Dedifferentiated amniotic fluid mesenchymal stem cell (primary cell): ENCODE measurements at regions not wholly inside any gene's neighbourhood (a gene's known extent, or its start where the extent isn't known, plus 50 kb on each side); places are given as distances from the start of the nearest gene placed in this dataset.
"Not testable (repeated sequence)": the region's sequence is repeated elsewhere in the genome, so short reads cannot be mapped to it uniquely, and the experiment has no call there.

Source experiments
- DNase-seq: peaks from one replicate; pipeline ENCODE4 v3.0.0-alpha.2; 2016; ENCODE audit errors: extremely low spot score

DNA sequence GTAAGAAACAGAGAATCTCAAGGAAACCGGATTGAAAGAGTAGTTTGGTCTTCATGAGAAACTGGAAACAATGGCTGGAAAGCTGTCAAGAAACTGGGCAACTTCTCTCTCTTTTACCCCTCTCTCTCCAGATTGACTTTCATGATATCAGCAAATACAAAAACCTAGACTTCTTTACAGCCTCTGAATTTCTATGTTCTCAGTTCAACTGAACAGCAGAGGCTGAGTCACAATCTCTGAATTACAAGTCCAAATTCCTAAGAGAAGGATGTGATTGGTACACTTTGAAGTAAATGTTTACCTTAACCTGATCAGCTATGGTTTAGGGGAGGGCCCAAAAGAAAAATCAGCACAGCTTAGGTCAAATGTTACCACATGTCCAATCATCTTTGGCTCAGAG is 974.9 kb downstream of the RPA4 start:
- DNase-seq: no peak

DNA sequence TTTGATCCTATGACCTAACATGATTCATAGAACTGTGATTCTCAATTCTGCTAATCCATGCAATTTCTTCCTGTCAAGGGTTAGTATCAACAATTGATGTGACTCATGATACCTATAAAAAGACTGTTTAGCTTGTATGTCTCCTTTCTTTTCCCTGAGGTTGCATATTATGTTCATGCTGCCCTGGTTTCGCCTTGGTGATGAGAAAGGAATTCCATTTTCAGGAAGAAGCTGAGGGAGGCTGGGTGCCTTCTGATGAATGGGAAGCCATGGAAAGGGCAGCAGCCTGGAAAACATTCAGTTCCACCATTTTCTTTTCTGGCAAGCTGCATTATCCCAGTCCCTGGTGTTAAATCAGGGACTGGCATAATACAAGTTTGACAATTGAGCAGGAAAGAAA is 976.5 kb downstream of the RPA4 start:
- DNase-seq: no peak

DNA sequence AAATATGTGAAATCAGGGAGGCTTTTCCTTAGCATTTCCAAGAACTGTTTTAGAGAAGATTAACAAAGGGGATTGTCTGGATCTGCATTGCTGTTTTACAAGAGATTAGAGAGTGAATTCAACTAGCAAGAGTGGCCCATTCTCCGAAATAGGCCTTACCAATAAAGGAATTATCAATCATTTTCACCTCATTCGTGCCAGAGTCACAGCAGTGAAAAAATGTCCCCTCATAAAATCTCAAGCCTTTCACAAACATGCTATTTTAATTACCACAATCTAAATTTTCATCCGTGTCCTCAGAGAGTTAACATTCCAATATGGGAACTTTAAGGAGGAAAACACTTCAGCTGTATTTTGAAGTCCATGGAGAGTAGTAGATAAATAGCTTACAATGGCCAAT is 979.6 kb downstream of the RPA4 start:
- no peak for DNase-seq

DNA sequence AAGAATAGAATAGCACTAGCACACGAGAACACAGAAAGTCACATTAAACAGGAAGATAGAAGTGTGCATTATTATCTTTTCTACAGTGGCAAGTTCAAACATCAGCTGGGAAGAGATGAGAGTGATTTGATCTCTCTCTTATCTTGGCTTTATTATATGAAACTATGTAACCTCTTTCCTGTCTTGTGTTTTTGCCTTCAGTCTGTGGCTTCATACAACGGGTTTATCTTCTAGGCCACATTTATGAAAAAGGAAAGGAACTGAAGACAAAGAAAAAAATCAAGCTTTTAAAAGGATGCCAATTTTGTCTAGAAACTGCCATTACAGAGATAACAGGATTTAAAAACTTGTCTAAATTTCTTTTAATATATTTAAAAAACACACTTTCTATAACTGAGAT is 983.6 kb downstream of the RPA4 start:
- DNase-seq: no peak

DNA sequence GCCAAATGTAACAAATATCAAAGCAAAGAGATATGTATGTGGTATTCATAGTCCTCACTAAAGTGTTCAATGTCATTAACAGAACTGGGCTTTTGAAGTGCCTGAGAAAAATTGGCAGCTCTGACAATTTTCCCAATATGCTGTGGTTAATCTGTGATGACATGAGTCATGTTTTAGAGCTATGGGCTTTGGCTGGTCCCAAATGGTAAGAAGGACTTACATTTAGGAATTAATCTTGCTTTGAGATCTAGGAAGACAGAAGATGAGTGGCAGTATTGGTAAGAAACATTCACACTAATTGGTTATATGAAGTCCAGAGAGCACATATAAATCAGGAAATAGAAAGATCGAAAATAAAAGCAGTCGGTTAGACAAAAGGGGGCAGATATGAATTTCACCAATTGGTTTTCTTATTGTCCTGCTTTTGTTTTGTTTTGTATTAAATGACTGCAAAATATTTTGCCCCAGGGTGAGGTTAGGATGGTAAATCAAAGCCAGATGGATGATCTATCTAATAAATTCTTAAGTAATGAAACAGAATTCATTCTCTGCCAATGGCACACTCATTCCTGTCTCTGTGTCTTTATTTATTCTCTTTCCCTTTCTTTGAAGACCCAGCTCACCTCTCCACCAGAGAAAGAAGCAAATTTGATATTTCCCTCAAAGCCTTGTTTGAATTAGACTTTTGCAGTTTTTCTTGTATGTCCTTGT is 993.1 kb downstream of the RPA4 start:
- DNase-seq: no peak

DNA sequence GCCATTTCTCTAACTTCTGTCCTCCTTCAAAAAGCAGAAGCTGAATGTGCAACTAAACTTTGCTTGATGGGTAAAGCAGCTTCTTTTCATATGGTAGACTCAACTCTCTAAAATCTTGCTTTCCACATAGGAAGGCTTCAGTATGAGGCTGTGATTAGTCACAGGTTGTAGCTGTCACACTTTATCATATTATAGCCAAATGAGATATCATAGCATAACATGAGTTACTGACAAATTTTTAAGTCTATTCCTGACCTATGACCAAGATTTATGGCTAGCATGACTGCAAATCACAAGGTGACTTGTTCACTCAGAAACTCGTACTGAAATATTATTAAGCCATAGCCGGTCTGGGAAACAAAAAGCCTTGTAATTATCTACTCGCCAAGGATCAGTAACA is 998.6 kb downstream of the RPA4 start:
- DNase-seq: no peak

DNA sequence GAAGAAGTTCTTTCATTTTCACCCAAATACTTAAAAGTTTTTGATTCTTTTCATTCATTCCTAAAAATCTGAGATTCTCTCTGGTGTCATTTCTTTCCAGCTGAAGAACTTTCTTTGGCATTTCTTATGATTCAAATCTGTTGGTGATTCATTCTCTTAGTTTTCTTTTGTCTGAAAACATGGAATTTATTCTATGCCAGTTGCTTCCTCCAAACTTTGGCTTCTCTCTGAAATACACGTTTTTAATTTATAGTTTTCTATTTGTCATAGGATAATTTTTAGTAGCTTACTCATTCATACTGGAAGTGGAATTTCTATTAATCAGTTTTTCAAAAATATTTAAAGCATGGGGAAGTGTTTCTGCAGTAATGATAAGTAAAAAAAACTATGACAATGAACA is 1012.0 kb downstream of the RPA4 start:
- no peak for DNase-seq

DNA sequence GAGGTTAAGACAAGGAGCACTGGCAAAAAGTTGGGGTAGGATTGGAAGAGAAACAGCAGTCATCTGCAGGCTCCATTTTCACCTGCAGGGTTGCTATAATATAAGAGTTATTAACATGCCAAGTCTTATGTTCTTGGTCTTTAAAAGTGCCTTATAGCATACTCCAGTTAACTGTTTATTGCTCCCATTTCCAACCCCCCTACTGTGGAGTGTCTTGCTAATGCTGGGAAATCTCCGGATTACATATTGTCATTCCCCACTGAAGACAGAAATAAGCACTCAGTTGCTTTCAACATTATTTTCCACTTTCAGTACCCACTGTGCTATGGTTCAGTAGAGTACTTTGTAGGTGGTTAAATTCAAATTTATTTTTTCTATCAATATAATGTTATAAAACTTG is 1014.3 kb downstream of the RPA4 start:
- no peak for DNase-seq

DNA sequence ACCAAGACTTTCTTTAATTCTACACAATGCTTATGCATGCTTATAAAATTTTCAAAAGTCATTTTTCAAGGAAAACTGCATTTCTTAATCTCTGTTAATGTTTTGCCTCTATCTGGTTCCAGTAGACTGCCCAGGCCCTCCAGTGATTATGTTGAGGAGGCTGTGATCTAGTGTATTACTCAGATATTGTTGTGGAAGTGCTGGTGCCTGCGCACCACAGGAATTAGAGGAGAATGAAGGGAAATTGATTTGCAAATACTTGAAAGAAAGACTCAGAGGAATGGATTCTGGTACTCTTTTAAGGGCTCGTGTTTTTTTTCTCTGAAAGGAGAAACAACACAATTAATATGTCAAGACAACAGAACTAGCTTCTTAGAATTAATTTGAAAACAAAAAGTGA is 1015.1 kb downstream of the RPA4 start:
- DNase-seq: no peak

DNA sequence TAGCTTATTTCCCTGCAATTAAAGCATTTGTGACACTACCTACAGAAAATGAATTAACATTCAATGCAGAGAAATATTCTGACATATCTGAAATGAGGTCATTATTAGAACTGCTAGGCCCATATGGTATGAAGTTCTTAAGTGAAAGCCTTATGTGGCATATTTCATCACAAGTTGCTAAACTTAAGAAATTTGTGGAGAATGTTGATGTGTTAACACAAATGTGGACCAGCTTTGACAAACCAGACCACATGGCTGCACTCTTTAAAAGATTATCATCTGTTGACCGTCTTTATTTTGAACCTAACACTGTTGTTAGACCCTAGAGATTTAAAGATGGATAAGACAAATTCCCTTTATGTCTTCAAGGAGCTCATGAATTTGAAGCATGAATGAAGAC is 1024.1 kb downstream of the RPA4 start:
- no peak for DNase-seq

DNA sequence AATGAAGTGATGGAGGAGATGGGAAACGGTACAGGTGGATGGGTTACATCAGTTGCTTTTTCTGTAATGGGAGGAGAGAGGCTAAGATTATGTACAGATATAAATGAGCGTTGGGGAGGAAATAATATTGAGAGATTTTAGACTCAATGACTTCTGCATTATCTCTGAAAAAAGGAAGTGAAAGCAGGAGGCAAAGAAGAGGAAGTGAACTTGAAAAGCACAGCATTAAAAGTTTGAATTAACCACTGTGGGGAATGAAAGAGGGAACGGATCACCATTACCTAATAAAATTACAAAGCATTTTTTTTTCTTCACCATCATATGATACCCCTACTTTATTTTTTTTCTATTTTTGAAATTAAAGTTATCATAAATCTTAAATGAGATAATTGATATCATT is 1025.5 kb downstream of the RPA4 start:
- DNase-seq: no peak

DNA sequence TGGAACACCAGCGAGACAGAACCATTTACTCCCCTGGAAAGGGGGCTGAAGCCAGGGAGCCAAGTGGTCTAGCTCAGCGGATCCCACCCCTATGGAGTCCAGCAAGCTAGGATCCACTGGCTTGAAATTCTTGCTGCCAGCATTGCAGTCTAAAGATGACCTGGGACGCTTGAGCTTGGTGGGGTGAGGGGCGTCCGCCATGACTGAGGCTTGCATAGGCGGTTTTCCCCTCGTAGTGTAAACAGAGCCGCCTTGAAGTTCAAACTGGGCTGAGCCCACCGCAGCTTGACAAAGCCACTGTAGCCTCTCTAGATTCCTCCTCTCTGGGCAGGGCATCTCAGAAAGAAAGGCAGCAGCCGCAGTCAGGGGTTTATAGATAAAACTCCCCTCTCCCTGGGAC is 1031.7 kb downstream of the RPA4 start:
- DNase-seq: not testable (repeated sequence)

DNA sequence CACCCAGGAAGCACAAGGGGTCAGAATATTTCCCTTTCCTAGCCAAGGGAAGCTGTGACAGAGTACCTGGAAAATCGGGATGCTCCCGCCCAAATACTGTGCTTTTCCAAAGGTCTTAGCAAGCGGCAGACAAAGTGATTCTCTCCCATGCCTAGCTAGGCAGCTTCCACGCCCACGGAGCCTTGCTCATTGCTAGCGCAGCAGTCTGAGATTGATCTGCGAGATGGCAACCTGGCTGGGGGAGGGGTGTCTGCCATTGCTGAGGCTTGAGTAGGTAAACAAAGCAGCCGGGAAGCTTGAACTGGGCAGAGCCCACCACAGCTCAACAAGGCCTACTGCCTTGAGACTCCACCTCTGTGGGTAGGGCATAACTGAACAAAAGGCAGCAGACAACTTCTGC is 1037.5 kb downstream of the RPA4 start:
- DNase-seq: not testable (repeated sequence)

DNA sequence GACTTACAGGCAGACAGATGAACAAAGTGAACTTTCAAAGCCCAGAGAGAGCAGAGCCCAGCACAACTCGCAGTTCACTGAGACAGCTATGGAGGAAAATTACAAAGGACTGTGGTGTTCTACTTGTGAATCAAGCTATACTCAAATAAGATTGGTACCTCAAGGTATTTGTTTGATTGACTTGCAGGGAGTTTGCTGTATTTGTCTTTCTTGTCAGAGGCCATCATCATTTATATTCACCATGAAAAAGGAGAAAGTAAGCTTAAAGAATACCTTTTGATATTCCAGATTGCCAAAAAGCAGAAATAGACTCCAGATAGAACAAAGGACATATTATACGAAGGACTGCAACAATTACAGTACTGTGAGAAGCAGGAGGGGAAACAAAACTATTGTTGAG is 1047.9 kb downstream of the RPA4 start:
- no peak for DNase-seq

DNA sequence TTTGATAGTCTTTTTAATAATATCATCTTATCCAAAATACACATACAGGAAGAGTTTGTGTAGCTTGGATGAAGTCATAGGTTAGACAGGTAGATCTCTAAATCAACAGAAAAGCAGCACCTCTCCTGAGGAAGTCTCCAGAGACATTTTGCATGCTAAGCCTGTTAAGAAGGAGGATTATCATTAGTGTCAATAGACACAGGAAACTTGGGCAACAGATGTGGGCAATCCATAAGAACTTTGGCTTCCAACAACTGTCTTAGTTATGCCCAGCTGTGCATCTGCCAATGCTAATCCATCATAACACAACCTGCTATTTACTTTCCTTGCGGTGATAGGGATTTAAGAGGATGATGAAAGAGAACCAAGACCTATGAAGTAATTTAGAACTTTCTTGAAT is 1052.6 kb downstream of the RPA4 start:
- DNase-seq: no peak

DNA sequence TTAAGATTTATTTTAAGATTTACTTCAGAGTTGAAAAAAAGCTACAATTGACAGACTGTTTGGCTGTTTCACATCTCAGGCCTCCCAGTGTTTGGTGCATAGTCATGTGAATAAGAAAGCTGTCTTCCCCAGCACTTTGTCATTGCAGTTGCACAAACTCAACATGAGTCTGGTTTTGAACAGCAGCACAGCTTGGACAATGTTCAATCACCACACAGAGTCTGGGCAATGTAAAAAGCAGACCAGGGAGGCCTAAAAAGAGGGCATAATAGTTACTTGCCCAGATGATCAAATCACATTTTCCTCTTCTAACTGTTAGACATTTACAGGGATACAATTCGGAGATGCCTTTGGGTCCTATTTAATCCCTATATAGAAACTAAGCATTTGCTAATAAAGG is 1055.0 kb downstream of the RPA4 start:
- DNase-seq: no peak

DNA sequence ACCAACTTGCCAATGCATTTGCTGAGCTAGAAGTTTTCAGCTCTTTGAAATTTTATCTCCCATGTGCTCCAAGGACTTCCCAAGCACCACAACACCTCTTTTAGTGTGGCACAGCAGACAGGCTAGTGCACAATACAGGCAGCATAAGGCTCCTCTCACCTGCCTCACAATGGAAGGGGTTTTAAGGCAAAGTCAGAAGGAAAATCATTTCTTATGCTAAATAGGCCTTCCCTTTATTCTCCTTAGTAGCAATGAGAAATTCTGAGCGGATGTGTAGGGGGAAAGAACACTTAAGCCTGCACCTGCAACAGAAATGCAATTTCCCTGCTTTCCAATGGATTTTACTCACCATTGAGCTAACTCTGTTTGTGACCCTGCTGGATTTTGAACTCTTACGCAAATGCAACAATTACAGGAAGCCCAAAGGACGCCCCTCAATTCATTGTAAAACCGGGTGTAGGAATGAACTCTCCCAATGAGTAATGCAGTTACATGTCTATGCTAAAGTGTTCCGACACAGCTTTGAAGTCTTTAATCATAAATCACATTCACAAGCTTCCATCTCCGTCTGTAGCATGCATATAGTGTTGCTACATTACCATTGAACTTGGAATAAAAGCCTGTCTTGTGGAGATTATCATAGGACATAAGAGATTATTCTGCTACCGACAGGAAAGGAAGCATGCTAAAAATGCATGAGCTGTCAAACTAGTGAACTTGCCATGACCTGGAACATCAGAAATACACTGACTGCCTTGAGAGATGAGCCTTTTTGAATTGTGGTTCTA is 1084.9 kb downstream of the RPA4 start:
- DNase-seq: no peak

DNA sequence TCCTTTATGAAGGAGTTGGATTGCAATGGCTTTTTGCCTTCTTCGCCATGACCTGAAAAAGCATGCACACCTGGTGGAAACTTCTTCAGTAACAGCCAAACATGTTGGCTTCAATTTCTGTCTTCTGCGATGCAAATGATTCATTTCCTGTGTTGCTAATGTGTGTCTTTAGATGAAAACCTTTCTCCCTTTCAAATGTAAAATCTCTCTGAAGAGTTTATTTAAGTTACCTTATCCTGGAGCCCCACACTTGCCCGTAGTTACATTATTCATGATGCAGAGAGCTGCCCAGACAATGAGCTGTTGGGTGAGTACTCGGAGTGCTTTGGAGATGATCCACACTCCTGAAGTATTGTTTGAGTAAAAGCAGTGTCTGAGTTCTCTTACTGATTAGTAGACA is 1100.9 kb downstream of the RPA4 start:
- DNase-seq: no peak

DNA sequence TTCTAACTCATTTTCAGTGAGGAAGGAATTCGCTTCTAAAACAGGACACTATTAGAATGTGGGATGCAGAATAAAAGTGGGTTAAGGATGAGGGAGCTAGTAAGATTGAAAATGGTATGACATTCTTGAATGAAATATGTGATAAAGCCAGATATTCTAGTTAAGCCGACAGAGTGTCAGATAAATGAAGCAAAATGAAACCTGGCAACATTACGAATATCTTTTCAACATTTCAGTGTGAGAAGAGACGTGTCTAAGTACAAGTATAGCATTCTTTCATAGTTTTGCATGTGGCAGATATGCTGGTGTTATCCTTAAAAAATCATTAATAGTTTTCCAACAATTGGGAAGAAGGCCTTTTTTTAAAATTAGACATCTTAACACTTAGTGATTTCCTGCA is 1101.4 kb downstream of the RPA4 start:
- DNase-seq: no peak

DNA sequence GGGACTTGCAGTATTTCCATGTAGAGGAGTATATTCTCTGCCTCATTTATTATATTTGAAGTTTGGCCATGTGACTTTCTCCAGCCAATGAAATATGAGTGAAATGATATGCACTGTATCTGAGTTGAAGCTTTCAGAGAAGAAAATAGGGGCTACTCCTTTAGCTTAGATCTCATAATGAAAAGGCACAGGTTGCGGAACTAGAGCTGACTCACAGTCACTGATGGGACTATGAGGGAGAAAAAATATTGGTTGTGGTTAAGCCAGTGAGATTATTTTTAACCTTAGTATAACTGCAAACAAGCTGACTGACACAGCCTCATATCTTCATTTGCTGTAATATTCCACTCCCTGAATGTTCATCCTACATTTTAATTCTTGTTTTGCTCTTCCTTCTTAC is 1104.3 kb downstream of the RPA4 start:
- no peak for DNase-seq

DNA sequence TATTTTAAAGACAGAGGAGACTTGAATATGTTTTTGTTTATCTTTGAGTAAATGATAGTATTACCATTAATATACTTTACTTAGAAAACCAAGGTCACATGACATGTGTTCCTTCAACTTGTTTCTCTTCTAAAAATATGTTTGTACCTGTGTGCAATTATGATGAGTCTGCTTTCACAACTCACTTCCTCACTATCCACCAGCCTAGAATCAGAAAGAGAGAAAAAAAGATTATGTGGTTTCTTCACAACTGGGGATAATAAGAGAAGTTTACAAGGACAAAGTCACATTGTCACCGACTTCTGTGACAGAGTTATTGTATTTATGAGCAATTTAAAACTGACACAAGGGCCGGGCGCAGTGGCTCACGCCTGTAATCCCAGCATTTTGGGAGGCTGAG is 1112.1 kb downstream of the RPA4 start:
- DNase-seq: no peak

DNA sequence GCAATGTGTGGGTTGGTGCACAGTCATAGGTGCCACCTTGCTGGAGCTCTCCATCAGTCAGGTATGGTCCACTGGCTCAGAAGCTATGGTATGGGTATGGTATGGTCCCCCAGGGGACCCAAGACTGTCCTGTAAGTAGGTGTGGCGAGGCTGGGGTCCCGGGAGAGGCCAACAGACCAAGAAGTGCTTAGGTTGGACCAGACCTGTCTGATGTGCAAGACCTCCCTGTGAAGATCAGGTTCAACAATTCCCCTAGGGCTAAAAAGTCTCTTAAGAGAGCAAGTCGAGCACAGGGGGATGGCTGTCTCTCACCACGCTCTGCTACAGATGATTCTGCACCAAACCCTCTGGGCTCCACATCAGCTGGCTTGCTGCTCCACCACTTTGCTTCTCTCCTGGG is 1145.0 kb downstream of the RPA4 start:
- DNase-seq: no peak

DNA sequence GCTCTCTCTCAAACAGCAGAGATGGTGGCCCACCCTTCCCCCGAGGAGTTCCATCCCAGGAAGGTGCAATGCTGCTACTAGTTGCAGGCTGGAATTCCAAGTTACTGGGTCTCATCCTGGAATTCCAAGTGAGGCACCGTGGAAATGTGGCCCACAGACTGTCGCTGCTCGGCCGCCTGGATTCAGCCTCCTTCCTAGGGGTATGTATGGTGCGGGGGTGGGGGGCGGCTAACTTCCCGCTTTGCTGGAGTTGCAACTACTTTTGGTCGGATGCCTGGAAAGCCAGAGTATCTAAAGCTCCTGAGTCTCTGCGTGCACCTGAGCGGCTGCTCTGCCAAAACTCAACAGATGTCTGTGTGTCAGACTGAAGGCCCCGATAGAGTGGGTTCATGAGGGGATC is 1146.2 kb downstream of the RPA4 start:
- no peak for DNase-seq

DNA sequence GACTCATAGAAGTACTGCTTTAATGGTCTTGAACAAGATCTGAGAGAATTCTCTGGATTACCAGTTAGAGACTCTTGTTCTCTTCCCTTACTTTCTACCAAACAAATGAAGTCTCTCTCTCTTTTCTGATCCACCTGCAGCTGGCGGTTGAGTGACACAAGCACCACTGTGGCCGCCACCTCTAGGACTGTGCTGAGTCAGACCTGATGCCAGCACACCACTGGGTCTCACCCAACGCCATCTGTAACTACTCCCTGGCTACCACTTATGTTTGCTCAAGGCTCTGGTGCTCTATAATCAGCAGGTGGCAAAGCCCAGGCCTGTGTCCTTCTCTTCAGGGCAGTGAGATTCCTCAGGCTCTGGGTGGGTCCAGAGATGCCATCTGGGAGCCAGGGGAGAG is 1173.5 kb downstream of the RPA4 start:
- no peak for DNase-seq
